Right lobe of liver (tissue), 6 donors: ENCODE measurements at regions not wholly inside any gene's neighbourhood (a gene's known extent, or its start where the extent isn't known, plus 50 kb on each side); places are given as distances from the start of the nearest gene placed in this dataset.
A peak's percentile ranks its signal among the peaks of the same experiment; 100 is the strongest.

Experiments used
- ATAC-seq, 4 donors: fragments of 200-7000 bp; cut with Tn5 transposase; one replicate each; pipeline ENCODE4 v1.9.1; 2020; ENCODE audit warnings: mild to moderate bottlenecking in 4 of 4, moderate library complexity in 4 of 4
- DNase-seq, 3 donors: peaks; one replicate each; pipeline ENCODE4 v3.0.0-alpha.2; 2020
- H3K27ac ChIP-seq, 3 donors: fragments of 200-600 bp; one replicate each; pipeline ENCODE4 v1.8.0; 2022
- H3K27me3 ChIP-seq, 2 donors: fragments of 200-600 bp; one replicate each; pipeline ENCODE4 v1.8.0; 2022
- H3K36me3 ChIP-seq, 4 donors: fragments of 200-600 bp; sonication (generic) in 1 of 4; one replicate each; pipeline versions ENCODE4 v1.5.1 to v1.8.0; 2017 to 2022; ENCODE audit warnings: control low read depth in 1 of 4
- H3K4me1 ChIP-seq, 4 donors: fragments of 200-600 bp; sonication (generic) in 1 of 4; one replicate each; pipeline versions ENCODE4 v1.5.1 to v1.8.0; 2017 to 2022; ENCODE audit warnings: control low read depth in 1 of 4
- H3K4me3 ChIP-seq, 3 donors: fragments of 200-600 bp; one replicate each; pipeline ENCODE4 v1.8.0; 2022
- H3K9me3 ChIP-seq, 4 donors: fragments of 200-600 bp; sonication (generic) in 1 of 4; one replicate each; pipeline versions ENCODE4 v1.5.1 to v1.8.0; 2017 to 2022; ENCODE audit warnings: control low read depth in 1 of 4
- POLR2A ChIP-seq: fragments of 450-650 bp; IDR thresholded peaks from one replicate; pipeline ENCODE4 v1.6.1; 2017; ENCODE audit warnings: antibody characterized with exemption, mild to moderate bottlenecking
- WGBS: methylation state at CpG from one replicate; pipeline ENCODE4 v1.1.6; 2018; ENCODE audit warnings: low coverage, low lambda C conversion rate; ENCODE audit not compliant: insufficient coverage; ENCODE audit errors: missing lambda C conversion rate; 5-methylcytosine and 5-hydroxymethylcytosine counted together
- intact Hi-C, 2 donors: fragments of 100-400 bp; cut with DNase I; formaldehyde crosslinking; loops; one replicate each; pipeline versions ENCODE4 v1.11.2 to v1.14.1; 2022
- TF ChIP-seq, protein P1 (sequence below), 4 donors: fragments of 200-600 bp in 3 of 4; fragments of 450-650 bp in 1 of 4; IDR thresholded peaks; one replicate each; pipeline versions ENCODE4 v1.5.1 to v1.8.0; 2016 to 2022; ENCODE audit warnings: antibody characterized with exemption in 4 of 4, mild to moderate bottlenecking in 2 of 4
- donor health status: DM: no; HTN: yes; CAD: no.
- donor health status: DM: no; HTN: no; CAD: no.
- donor health status: DM: no; HTN: no; CAD: no.
- donor health status: DM: no; HTN: yes; CAD: no.
- donor health status: DM: no; HTN: yes; CAD: no.

- intact Hi-C loops: no loop called here
- Histone ChIP-seq H3K36me3 (no peaks in the 10 kb centered on the region), H3K9me3 (no peaks in the 10 kb centered on the region), H3K4me3 (no peak overlapping the region), H3K27ac (no peak overlapping the region), H3K4me1 (no peaks in the 10 kb centered on the region), H3K27me3 (no peaks in the 10 kb centered on the region)
- DNase-seq (no peak), ATAC-seq (no peak)
- WGBS: 31% methylated on average over 1 of the region's 3 CpGs
- TF ChIP-seq POLR2A: no peak
- TF ChIP-seq, protein P1, sequence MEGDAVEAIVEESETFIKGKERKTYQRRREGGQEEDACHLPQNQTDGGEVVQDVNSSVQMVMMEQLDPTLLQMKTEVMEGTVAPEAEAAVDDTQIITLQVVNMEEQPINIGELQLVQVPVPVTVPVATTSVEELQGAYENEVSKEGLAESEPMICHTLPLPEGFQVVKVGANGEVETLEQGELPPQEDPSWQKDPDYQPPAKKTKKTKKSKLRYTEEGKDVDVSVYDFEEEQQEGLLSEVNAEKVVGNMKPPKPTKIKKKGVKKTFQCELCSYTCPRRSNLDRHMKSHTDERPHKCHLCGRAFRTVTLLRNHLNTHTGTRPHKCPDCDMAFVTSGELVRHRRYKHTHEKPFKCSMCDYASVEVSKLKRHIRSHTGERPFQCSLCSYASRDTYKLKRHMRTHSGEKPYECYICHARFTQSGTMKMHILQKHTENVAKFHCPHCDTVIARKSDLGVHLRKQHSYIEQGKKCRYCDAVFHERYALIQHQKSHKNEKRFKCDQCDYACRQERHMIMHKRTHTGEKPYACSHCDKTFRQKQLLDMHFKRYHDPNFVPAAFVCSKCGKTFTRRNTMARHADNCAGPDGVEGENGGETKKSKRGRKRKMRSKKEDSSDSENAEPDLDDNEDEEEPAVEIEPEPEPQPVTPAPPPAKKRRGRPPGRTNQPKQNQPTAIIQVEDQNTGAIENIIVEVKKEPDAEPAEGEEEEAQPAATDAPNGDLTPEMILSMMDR (IDR thresholded peaks at IDR 0.05): no peak
These were observed 658.4 kb downstream of the TLR4 start for GRCh38 chr9:118362596-118362995.

GRCh38 chr9:118364266-118365106, 660.3 kb downstream of the TLR4 start:
- WGBS: 34% methylated on average over 5 of the region's 7 CpGs
- Histone ChIP-seq H3K4me3 (no peak overlapping the region), H3K9me3 (no peaks in the 10 kb centered on the region), H3K27me3 (no peaks in the 10 kb centered on the region), H3K4me1 (no peaks in the 10 kb centered on the region), H3K36me3 (no peaks in the 10 kb centered on the region), H3K27ac (no peak overlapping the region)
- TF ChIP-seq, protein P1 (IDR thresholded peaks at IDR 0.05): no peak
- TF ChIP-seq POLR2A: no peak
- intact Hi-C loops: no loop called here
- DNase-seq: peak in 1 of 3 donors; percentile 41
- no peak for ATAC-seq

GRCh38 chr9:118366228-118366627, 662.0 kb downstream of the TLR4 start:
- Histone ChIP-seq H3K4me1 (no peaks in the 10 kb centered on the region), H3K4me3 (no peak overlapping the region), H3K27ac (no peak overlapping the region), H3K9me3 (no peaks in the 10 kb centered on the region), H3K27me3 (no peaks in the 10 kb centered on the region), H3K36me3 (no peaks in the 10 kb centered on the region)
- DNase-seq (no peak), ATAC-seq (peak in 3 of 4 donors; percentile 40 to 54 (median 48))
- TF ChIP-seq, protein P1 (IDR thresholded peaks at IDR 0.05): peak in 1 of 4 donors; percentile 28
- TF ChIP-seq POLR2A: no peak
- intact Hi-C loops: no loop called here
- WGBS: 89% methylated on average over 2 of the region's 2 CpGs

GRCh38 chr9:118367383-118367782, 663.2 kb downstream of the TLR4 start:
- Histone ChIP-seq H3K27me3 (no peaks in the 10 kb centered on the region), H3K4me1 (no peaks in the 10 kb centered on the region), H3K4me3 (no peak overlapping the region), H3K9me3 (no peaks in the 10 kb centered on the region), H3K27ac (no peak overlapping the region), H3K36me3 (no peaks in the 10 kb centered on the region)
- DNase-seq (no peak), ATAC-seq (no peak)
- intact Hi-C loops: no loop called here
- TF ChIP-seq, protein P1 (IDR thresholded peaks at IDR 0.05): no peak
- TF ChIP-seq POLR2A: no peak
